Pancreas (tissue), 10 donors: ENCODE measurements at regions not wholly inside any gene's neighbourhood (a gene's known extent, or its start where the extent isn't known, plus 50 kb on each side); places are given as distances from the start of the nearest gene placed in this dataset.

ENCODE experiments used
- ATAC-seq, 4 donors: fragments of 200-7000 bp; cut with Tn5 transposase; one replicate each; pipeline versions ENCODE4 v1.8.0 to v1.9.1; 2020; ENCODE audit warnings: mild to moderate bottlenecking in 4 of 4, moderate library complexity in 4 of 4
- DNase-seq, 6 donors: peaks; one replicate each; pipeline ENCODE4 v3.0.0-alpha.2; 2020
- FAIRE-seq: peaks from 2 replicates; lab custom pipeline; 2012; peaks lifted over from hg19 to GRCh38; lab: Jason Lieb, UNC
- H3K27ac ChIP-seq, 4 donors: fragments of 200-600 bp; sonication (generic); 1 replicate in 3 of 4; 2 replicates in 1 of 4; pipeline versions ENCODE4 v1.5.0 to v1.8.0; 2020
- H3K27me3 ChIP-seq, 4 donors: fragments of 200-600 bp; one replicate each; pipeline ENCODE4 v1.8.0; 2021
- H3K36me3 ChIP-seq, 3 donors: fragments of 200-600 bp; sonication (generic) in 1 of 3; one replicate each; pipeline versions ENCODE4 v1.5.0 to v1.8.0; 2020 to 2021
- H3K4me1 ChIP-seq, 3 donors: fragments of 200-600 bp; one replicate each; pipeline ENCODE4 v1.8.0; 2021
- H3K4me3 ChIP-seq, 4 donors: fragments of 200-600 bp; sonication (generic) in 2 of 4; one replicate each; pipeline versions ENCODE4 v1.5.0 to v1.8.0; 2020 to 2021
- H3K9me3 ChIP-seq, 4 donors: fragments of 200-600 bp; one replicate each; pipeline ENCODE4 v1.8.0; 2021
- whole genome bisulfite sequencing, 2 donors: extraction: QIAGEN DNeasy Blood & Tissue Kit; methylation state at CpG; one replicate each; pipeline ENCODE4 v1.1.7; 2013; 5-methylcytosine and 5-hydroxymethylcytosine counted together
- intact Hi-C, 3 donors: fragments of 100-400 bp; cut with DNase I; formaldehyde crosslinking; loops; one replicate each; pipeline versions ENCODE4 v1.11.1 to v1.14.2; 2022
- TF ChIP-seq, protein P1 (sequence below), 4 donors: fragments of 200-600 bp; sonication (generic) in 3 of 4; IDR thresholded peaks; one replicate each; pipeline versions ENCODE4 v1.5.0 to v1.8.0; 2021; ENCODE audit warnings: antibody characterized with exemption in 4 of 4
- donor health status: healthy with polysubstance abuse.
- donor health status: DM: no; HTN: no; CAD: no; lungs with moderate emphysema.
- donor health status: DM: no; HTN: no; CAD: no.
- donor health status: control.
- donor health status: control.
- donor health status: Bipolar disorder and iron deficiency.
- donor health status: DM: yes; HTN: yes; CAD: no.
- donor health status: DM: no; HTN: no; CAD: no.
- donor health status: DM: no; HTN: no; CAD: no.
- donor health status: DM: yes; HTN: yes; CAD: no.

DNA sequence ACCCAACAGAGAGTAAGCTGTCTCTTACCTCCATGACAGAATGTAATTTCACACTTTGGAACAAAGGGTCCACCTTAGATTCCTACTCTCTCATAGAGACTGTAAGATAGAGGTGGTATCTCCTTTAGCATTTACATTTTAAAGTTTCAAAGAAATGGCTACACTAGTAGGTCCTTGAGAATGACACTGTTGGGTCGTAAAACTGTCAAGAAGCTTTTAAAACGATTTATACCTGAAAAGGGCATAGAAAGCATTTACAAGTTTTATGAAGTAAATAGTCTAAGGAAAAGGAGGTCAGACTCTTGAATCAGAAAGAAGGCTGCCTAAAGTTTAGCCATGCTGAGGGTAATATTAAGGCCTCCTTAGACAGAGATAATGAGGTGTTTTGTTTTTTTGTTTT, 1212.4 kb upstream of the PHF14 start:
- ATAC-seq (no peak), DNase-seq (no peak), FAIRE-seq (no peak)
- Histone ChIP-seq H3K27ac (no peak overlapping the region), H3K36me3 (no peaks in the 10 kb centered on the region), H3K4me3 (no peak overlapping the region), H3K27me3 (no peaks in the 10 kb centered on the region), H3K9me3 (no peaks in the 10 kb centered on the region), H3K4me1 (no peaks in the 10 kb centered on the region)
- WGBS, 2 donors = 46 to 53% methylated on average over 2 of the region's 2 CpGs
- intact Hi-C loops = no loop called here
- TF ChIP-seq, protein P1, sequence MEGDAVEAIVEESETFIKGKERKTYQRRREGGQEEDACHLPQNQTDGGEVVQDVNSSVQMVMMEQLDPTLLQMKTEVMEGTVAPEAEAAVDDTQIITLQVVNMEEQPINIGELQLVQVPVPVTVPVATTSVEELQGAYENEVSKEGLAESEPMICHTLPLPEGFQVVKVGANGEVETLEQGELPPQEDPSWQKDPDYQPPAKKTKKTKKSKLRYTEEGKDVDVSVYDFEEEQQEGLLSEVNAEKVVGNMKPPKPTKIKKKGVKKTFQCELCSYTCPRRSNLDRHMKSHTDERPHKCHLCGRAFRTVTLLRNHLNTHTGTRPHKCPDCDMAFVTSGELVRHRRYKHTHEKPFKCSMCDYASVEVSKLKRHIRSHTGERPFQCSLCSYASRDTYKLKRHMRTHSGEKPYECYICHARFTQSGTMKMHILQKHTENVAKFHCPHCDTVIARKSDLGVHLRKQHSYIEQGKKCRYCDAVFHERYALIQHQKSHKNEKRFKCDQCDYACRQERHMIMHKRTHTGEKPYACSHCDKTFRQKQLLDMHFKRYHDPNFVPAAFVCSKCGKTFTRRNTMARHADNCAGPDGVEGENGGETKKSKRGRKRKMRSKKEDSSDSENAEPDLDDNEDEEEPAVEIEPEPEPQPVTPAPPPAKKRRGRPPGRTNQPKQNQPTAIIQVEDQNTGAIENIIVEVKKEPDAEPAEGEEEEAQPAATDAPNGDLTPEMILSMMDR (IDR thresholded peaks at IDR 0.05) = no peak

DNA sequence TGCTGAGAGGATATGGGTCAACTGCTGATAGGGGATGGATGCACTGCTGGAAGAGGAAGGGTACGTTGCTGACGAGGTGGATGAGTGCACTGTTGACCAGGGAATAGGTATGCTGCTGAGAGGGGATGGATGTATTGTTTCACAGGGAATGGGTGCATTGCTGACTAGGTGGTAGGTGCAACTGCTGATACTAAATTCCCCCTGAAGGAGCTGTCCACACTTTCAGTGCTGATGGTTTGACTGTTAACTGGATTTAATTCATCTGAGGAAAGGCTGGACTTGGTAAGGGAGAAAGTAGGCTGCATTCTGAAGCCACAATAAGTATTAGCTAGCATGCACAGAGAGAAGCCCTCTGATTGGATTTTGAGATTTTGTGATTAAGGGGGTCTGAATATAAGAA, 1196.8 kb upstream of the PHF14 start:
- H3K4me1 ChIP-seq = no peaks in the 10 kb centered on the region
- intact Hi-C loops = no loop called here
- H3K9me3 ChIP-seq = no peaks in the 10 kb centered on the region
- ATAC-seq (no peak), DNase-seq (no peak), FAIRE-seq (no peak)
- no peak overlapping the region for H3K4me3 ChIP-seq
- TF ChIP-seq, protein P1 (IDR thresholded peaks at IDR 0.05) = no peak
- WGBS, 2 donors = 33 to 39% methylated on average over 2 of the region's 2 CpGs
- no peaks in the 10 kb centered on the region for H3K36me3 ChIP-seq
- no peak overlapping the region for H3K27ac ChIP-seq
- H3K27me3 ChIP-seq = no peaks in the 10 kb centered on the region

GRCh38 chr7:9778367-9778766, 1195.3 kb upstream of the PHF14 start:
- Histone ChIP-seq H3K4me3 (no peak overlapping the region), H3K36me3 (no peaks in the 10 kb centered on the region), H3K9me3 (no peaks in the 10 kb centered on the region), H3K4me1 (no peaks in the 10 kb centered on the region), H3K27me3 (no peaks in the 10 kb centered on the region), H3K27ac (no peak overlapping the region)
- TF ChIP-seq, protein P1 (IDR thresholded peaks at IDR 0.05) = no peak
- no peak for ATAC-seq
- intact Hi-C loops = no loop called here
- DNase-seq = no peak
- FAIRE-seq = no peak
- 64 to 71% methylated on average over 7 of the region's 7 CpGs for whole genome bisulfite sequencing, 2 donors

- TF ChIP-seq, protein P1 (IDR thresholded peaks at IDR 0.05) = no peak
- Histone ChIP-seq H3K27me3 (no peaks in the 10 kb centered on the region), H3K4me3 (no peak overlapping the region), H3K9me3 (no peaks in the 10 kb centered on the region), H3K27ac (no peak overlapping the region), H3K36me3 (no peaks in the 10 kb centered on the region), H3K4me1 (no peaks in the 10 kb centered on the region)
- 50 to 66% methylated on average over 2 of the region's 2 CpGs for WGBS, 2 donors
- no peak for DNase-seq
- ATAC-seq = no peak
- FAIRE-seq = no peak
- intact Hi-C loops = no loop called here
Observed at GRCh38 chr7:9781710-9782109, 1192.0 kb upstream of the PHF14 start.

DNA sequence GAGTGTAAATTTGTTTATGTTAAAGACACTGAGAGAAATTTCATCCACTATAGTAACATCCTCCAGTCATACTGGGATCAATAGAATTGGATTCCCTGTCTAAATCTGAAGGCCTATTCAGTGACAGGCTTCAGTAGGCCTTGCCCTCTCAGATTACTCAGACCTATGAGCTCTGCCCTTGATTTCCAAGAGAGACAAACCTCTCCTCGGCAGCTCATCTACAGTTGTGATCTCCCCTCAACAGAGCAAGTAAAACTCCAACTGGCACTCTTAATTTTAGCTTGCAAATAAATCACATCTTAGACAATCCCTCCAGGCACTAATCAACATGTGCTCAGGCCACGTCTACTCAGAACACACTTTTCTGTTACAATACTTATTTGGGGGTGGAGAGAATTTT, 1191.4 kb upstream of the PHF14 start:
- DNase-seq (no peak), ATAC-seq (no peak), FAIRE-seq (no peak)
- Histone ChIP-seq H3K4me1 (no peaks in the 10 kb centered on the region), H3K36me3 (no peaks in the 10 kb centered on the region), H3K4me3 (no peak overlapping the region), H3K27ac (no peak overlapping the region), H3K27me3 (no peaks in the 10 kb centered on the region), H3K9me3 (no peaks in the 10 kb centered on the region)
- WGBS, 2 donors = 37 to 41% methylated on average over 2 of the region's 2 CpGs
- intact Hi-C loops = no loop called here
- TF ChIP-seq, protein P1 (IDR thresholded peaks at IDR 0.05) = no peak
